ENCODE measurements at regions not wholly inside any gene's neighbourhood (a gene's known extent, or its start where the extent isn't known, plus 50 kb on each side); places are given as distances from the start of the nearest gene placed in this dataset.
"Not testable (repeated sequence)": the region's sequence is repeated elsewhere in the genome, so short reads cannot be mapped to it uniquely, and the experiment has no call there.

DNA sequence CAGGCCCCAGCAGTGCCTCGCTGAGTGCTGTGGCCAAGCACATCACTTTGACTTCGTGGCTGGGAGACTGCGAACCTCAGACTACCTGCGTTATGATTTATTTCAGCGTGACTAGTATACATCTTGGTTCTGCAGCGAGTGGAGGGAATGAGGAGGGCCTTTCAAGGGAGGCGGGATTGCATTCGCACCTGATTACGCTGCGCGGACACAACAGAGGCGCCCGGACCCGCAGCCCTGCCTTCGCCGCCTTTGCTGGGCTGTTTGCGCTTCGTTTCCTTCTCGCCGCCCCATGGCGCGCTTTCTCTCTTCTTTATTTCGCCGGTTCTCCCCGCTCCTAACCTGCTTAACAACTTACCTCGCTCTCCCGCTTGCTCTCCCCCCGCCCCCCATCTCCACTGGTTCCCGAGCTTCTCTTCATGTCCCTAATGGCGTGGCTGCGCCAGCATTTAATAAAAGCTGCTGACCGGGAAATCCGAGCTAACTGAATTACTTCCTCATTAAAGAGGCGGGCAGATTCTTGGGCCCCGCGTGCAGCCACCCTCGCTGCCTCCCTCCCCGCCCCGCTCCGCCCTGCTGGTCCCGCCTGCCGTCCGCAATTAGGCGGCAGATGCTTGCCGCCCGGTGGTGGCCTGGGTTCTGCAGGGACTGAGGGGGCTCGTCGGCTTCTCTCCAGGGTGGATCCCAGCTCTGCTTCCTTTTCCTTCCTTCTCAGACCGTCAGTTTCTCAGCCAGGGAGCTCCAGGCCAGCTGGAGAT lies 257.6 kb upstream of the SDK2 start:
- no peak for DNase-seq

DNA sequence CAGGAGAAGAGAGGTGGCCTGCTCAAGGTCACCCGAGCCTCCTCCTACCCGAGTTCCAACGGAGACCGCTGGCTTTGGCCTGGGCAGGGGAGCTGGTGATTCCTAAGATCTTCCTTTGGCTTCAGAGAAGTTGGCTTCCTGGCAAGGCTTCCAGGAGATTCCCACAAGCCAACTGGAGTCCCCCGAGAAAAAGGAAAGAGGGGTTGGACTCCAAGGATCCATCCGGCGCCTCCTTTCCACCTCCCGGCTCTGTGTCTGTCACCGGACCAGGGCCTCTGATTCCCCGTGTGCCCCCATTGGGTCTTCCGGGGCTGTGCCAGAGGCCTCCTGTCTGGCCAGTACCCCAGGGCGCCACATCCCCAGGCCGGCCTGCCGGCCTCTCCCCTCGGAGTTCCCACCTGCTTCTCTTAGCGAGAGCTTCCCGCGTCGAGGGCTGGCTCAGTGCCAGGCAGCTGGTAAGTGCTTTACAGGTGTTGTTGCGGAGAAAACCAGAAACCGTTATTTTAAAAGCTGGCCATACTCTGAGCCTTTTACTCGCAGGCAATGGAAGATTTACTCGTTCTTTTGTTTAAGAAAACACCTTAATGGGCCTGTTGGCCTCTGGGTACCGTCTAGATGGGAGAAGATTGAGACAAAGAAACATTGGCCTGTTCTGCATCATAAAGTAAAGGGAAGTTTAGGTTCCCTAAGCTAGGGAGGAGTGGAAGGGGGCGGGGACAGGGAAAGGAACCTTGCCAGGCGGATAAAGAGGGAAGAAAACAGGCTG lies 258.4 kb upstream of the SDK2 start:
- DNase-seq = no peak

- no peak for DNase-seq
Observed at GRCh38 chr17:73906896-73907870, 262.9 kb upstream of the SDK2 start.

DNA sequence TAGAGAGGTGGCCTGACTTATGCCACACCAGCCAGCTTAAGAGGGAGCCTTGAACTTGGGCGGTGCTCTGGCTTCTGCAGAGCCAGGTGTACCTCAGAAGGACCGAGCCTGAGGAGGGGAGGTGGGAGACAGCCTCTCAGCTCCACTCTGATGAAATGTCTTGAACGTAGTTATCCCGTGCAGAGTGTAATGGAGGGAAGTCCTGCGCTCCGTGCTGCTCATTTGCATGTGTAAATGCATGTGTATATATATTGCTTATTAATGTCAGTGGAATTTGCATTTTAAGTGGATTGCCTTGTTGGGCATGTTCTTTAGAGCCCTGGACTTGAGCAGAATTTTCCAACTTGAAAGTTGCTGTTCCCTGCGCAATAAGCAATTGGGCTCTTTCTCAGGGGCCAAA lies 264.9 kb upstream of the SDK2 start:
- no peak for DNase-seq

- no peak for DNase-seq
Observed at GRCh38 chr17:73910206-73910605, 266.0 kb upstream of the SDK2 start.

DNA sequence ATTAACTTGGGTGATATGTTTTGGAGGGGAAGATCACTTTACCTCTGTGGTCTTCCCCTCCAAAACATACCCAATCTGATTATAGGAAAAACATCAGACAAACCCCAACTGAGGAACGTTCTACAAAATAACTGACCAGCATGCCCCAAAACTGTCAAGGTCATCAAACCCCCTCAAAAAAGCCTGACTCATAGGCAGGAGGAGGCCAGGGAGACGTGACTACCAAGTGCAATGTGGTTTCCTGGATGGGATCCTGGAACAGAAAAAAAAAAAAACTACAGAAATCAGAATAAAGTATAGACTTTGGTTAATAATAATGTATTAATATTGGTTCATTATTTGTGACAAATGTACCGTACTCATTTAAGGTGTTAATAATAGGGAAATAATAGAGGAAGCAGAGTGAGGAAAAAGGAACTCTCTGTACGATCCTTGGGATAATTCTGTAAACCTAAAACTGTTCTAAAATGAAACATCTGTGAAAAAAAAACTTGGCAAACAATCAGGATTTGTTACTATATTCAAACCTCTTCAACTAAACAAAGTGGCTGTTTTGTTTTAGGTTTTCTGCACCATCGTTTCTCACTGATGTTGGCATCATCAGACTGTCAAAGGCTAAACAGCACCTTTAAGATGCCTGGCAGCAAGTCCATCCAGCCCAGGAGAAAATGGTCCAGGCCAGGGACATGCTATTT lies 266.7 kb upstream of the SDK2 start:
- no peak for DNase-seq

GRCh38 chr17:73911726-73912372 lies 267.6 kb upstream of the SDK2 start:
- DNase-seq = no peak

DNA sequence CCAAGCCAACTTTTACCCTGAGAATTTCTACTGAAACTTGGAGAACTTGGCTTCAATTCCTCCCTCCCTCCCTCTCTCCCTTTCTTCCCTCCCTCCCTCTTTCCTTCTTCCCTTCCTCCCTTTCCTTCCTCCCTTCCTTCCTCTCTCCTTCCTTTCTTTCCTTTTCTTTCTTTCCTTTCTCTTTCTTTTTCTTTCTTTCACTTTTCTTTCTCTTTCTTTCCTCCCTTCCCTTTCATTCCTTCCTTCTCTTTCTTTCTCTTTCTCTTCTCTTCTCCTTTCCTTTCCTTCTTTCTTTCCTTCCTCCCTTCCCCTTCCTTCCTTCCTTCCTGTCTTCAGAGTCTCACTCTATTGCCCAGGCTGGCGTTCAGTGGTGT lies 268.1 kb upstream of the SDK2 start:
- no peak for DNase-seq

DNA sequence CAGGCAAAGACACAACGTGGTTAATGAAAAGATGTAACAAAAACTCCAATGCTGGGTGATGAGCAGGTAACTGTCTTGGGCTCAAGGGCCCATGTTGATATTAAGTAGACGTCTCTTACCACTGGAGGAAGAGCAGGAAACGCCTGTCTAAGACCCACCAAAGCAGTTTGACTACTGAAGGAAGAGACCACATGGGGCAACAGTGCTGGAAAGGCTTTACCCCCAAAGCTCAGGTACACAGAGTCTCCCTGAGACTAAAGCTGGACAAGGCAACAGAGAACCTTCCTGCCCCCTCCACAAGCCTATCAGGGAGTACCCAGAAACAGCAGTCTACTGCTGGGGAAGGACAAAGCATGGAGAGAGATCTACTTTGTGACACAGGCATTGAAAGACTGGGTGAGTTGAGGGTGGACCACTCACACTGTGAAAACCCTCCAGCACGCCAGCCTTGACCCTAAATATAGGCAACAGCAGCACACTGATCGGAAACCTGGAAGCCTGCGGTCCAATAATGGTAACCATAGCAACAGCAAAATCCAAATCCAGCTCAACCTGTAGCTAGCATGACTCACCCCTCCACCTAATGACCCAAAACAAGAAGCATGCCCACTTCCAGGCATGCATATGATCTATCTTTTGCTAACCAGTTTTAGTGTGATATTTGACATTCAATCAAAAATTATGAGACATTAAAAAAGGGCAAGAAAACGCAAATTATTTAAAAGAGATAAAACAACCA lies 270.5 kb upstream of the SDK2 start:
- no peak for DNase-seq

DNA sequence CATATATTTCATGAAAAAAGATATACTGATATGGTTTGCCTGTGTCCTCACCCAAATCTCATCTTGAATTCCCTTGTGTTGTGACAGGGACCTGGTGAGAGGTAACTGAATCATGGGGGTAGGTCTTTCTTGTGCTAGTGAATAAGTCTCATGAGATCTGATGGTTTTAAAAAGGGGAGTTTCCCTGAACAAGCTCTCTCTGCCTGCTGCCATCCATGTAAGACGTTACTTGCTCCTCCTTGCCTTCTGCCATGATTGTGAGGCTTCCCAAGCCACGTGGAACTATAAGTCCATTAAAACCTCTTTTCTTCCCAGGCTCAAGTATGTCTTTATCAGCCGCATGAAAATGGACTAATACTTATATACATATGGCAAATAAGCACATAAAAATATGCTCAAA lies 274.8 kb upstream of the SDK2 start:
- not testable (repeated sequence) for DNase-seq

GRCh38 chr17:73921306-73921705 lies 277.1 kb upstream of the SDK2 start:
- DNase-seq = no peak

DNA sequence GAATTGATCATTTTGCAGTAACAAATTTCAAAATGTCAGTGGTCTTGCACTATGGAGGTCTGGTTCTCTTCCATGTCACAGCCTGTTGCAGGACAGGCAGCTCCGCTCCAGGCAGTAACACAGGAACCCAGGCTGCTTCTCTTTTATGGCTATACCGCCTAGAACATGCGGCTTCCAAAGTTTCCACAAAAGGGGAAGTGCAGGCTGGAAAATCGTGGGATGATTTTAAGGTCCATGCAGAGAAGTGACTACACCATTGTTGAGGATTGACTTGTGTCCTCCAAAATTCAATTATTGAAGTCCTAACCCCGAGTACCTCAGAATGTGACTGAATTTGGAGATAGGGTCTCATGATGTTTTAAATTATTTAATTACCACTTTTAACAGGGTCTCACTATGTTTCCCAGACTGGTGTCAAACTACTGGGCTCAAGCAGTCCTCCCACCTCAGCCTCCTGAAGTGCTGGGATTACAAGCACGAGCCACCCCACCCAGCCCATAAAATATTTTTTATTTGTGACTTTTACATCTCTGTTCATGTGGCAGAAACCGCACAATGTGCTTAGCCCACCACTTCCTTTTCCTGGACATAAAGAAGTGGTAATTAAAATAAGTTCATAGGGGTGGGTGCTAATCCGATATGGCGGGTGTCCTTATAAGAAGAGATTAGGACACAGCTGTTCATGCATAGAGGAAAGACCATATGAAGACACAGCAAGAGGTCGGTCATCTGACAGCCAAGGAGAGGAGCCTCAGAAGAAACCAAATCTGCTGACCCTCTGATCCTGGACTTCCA lies 279.2 kb upstream of the RPL38 start:
- DNase-seq = no peak

DNA sequence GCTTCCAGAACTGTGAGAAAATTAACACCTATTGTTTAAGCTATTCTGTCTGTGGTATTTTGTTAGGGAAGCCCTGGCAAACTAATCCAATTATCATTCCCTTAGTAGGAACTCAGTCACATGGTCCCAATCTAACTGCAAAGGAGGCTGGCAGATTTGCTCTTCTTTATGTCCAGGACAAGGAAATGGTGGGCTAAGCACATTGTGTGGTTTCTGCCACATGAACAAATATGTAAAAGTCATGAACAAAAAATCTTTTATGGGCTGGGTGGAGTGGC lies 278.6 kb upstream of the RPL38 start:
- DNase-seq = no peak

- DNase-seq = no peak
Observed at GRCh38 chr17:73929860-73930430, 273.5 kb upstream of the RPL38 start.

- DNase-seq = no peak
Observed at GRCh38 chr17:73932216-73932749, 271.2 kb upstream of the RPL38 start.

DNA sequence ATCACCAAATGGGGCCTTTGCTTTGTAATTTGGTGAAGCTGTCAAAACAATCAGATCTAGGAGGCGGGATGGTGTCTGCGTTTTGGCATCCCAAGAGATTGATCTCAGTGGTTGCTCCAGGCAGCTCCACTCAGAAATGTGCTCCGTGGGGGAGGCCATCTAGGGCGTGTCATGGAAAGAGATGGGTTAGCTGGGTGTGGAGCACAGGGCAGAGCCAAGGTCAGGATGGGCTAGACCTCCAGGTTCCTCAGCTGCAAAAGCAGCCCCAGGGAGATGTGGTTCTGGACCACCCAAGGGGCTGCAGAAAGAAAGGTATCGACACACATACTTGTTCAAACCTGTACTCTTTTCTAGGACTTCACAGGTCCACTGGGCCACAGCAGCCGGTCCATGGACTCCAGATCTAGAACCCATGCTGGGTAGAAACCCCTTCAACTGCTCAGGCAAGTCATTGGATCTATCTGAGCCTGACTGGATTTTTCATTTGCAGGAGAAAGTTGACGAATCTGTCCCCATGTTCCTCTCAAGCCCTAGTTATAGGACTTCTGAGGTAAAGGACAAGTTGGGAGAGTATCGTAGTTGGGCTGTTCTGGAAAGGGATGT lies 270.2 kb upstream of the RPL38 start:
- no peak for DNase-seq

DNA sequence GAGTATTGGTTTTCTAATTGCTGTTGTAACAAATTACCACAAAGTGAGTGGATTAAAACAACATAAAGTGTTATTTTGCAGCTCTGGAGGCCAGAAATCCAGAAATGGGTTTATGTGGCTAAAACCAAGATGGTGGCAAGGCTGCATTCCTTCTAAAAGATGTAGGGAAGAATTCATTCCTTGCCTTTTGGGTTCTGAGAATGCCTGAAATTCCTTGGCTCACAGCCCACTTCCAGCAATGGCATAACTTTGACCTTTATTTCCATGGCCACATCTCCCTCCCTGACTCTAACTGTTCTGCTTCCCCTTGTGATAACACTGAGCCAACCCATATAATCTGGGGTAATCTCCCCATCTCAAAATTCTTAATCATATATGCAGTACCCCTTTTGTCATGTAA lies 269.6 kb upstream of the RPL38 start:
- no peak for DNase-seq

GRCh38 chr17:73934696-73935095 lies 268.8 kb upstream of the RPL38 start:
- no peak for DNase-seq

GRCh38 chr17:73936908-73937627 lies 266.4 kb upstream of the RPL38 start:
- no peak for DNase-seq

Data from HCEC 1CT (cell line).